Keratinocyte (primary cell): ENCODE measurements at regions not wholly inside any gene's neighbourhood (a gene's known extent, or its start where the extent isn't known, plus 50 kb on each side); places are given as distances from the start of the nearest gene placed in this dataset.

ENCODE experiments used
- DNase-seq: peaks from one replicate; pipeline ENCODE4 v3.0.0-alpha.2; 2011; ENCODE audit warnings: low read depth, missing footprints, low spot score
- FAIRE-seq: peaks from 2 replicates; lab custom pipeline; 2011; peaks lifted over from hg19 to GRCh38; lab: Jason Lieb, UNC
- H2AFZ ChIP-seq: 2 replicates; pipeline ENCODE4 v1.6.0; 2012; ENCODE audit warnings: low read length, control low read depth, inconsistent platforms; ENCODE audit not compliant: control insufficient read depth
- H3K27ac ChIP-seq: 2 replicates; pipeline ENCODE4 v1.5.1; 2011; ENCODE audit warnings: low read length; ENCODE audit not compliant: control insufficient read depth, insufficient read depth
- H3K27me3 ChIP-seq: 3 replicates; pipeline ENCODE4 v1.6.0; 2011; ENCODE audit warnings: low read length; ENCODE audit not compliant: control insufficient read depth, insufficient read depth; ENCODE audit errors: extremely low read depth
- H3K36me3 ChIP-seq, 2 experiments: 2 replicates in 1 of 2; 3 replicates in 1 of 2; pipeline ENCODE4 v1.5.1; 2011; ENCODE audit warnings: low read length in 2 of 2, mild to moderate bottlenecking in 1 of 2; ENCODE audit not compliant: control insufficient read depth in 2 of 2, insufficient read depth in 2 of 2; ENCODE audit errors: extremely low read depth in 1 of 2
- H3K4me1 ChIP-seq: 3 replicates; pipeline ENCODE4 v1.5.1; 2011; ENCODE audit warnings: low read length; ENCODE audit not compliant: control insufficient read depth, insufficient read depth; ENCODE audit errors: extremely low read depth
- H3K4me2 ChIP-seq: 3 replicates; pipeline ENCODE4 v1.6.0; 2011; ENCODE audit warnings: low read depth, low read length; ENCODE audit not compliant: control insufficient read depth, insufficient read depth; ENCODE audit errors: extremely low read depth
- H3K4me3 ChIP-seq, 3 experiments: fragments of 200-600 bp in 1 of 3; sonication (generic) in 1 of 3; 2 replicates in 2 of 3; 3 replicates in 1 of 3; pipeline ENCODE4 v1.5.1; 2011 to 2016; ENCODE audit warnings: low read length in 3 of 3, mild to moderate bottlenecking in 3 of 3, control low read depth in 2 of 3, inconsistent platforms in 1 of 3, low read depth in 1 of 3, mixed read lengths in 1 of 3, mixed run types in 1 of 3, moderate library complexity in 1 of 3; ENCODE audit not compliant: control insufficient read depth in 2 of 3, insufficient read depth in 2 of 3; ENCODE audit errors: extremely low read depth in 1 of 3
- H3K79me2 ChIP-seq: 2 replicates; pipeline ENCODE4 v1.6.0; 2012; ENCODE audit warnings: low read length; ENCODE audit not compliant: control insufficient read depth, insufficient read depth
- H3K9ac ChIP-seq: 3 replicates; pipeline ENCODE4 v1.6.0; 2011; ENCODE audit warnings: low read length; ENCODE audit not compliant: control insufficient read depth, insufficient read depth; ENCODE audit errors: extremely low read depth
- H3K9me1 ChIP-seq: 3 replicates; pipeline ENCODE4 v1.6.0; 2011; ENCODE audit warnings: low read length; ENCODE audit not compliant: control insufficient read depth, insufficient read depth; ENCODE audit errors: extremely low read depth
- H3K9me3 ChIP-seq: 2 replicates; pipeline ENCODE4 v1.5.1; 2012; ENCODE audit warnings: low read depth, low read length; ENCODE audit not compliant: control insufficient read depth
- H4K20me1 ChIP-seq: 3 replicates; pipeline ENCODE4 v1.6.0; 2011; ENCODE audit warnings: low read length; ENCODE audit not compliant: control insufficient read depth, insufficient read depth; ENCODE audit errors: extremely low read depth
- EZH2 ChIP-seq: IDR thresholded peaks from one replicate; pipeline ENCODE4 v1.6.1; 2012; ENCODE audit warnings: inconsistent platforms, mild to moderate bottlenecking, low read length, moderate library complexity
- dilution Hi-C: fragments of 300-500 bp; cut with MboI; formaldehyde crosslinking; loops from one replicate; pipeline ENCODE4 v1.7.0; 2020; ENCODE audit warnings: low sequenced_read_pairs; ENCODE audit not compliant: extremely low pct_ligation_motif_present
- TF ChIP-seq, protein P1 (sequence below), 3 experiments: IDR thresholded peaks in 1 of 3; conservative IDR thresholded peaks in 1 of 3; optimal IDR thresholded peaks in 1 of 3; 2 replicates in 2 of 3; 3 replicates in 1 of 3; pipeline versions ENCODE3 to v1.5.1; 2011; ENCODE audit warnings: low read length in 3 of 3, mild to moderate bottlenecking in 3 of 3, moderate library complexity in 2 of 3, control low read depth in 1 of 3, inconsistent platforms in 1 of 3; ENCODE audit not compliant: insufficient read depth in 2 of 3; ENCODE audit errors: extremely low read depth in 1 of 3

DNA sequence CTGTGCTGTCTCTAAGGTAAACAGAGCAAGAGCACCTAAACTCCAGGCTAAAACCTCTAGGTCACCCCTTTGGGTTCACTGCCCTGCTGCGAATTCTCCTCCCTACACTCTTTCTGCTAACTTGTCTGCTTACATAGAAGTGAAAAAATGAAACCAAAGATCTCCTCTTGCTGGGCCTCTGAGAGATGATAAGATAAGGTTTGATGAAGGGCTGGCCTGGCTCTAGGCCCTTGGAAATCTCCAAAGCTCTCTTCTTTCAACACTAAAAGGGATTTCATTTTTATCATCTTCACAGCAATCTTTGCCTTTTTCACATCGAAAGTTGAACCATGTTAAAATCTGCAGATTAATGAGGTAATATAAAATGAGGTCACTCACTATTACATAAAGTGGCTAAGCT lies 450.8 kb upstream of the TLE4 start:
- no peaks in the 10 kb centered on the region for H3K27me3 ChIP-seq
- DNase-seq = no peak
- no peaks in the 10 kb centered on the region for H3K36me3 ChIP-seq
- no peaks in the 10 kb centered on the region for H3K9me1 ChIP-seq
- no peaks in the 10 kb centered on the region for H4K20me1 ChIP-seq
- no peaks in the 10 kb centered on the region for H3K4me1 ChIP-seq
- H3K27ac ChIP-seq = no peak overlapping the region
- H3K4me3 ChIP-seq = no peak overlapping the region
- H3K9me3 ChIP-seq = no peaks in the 10 kb centered on the region
- no peak overlapping the region for H3K4me2 ChIP-seq
- FAIRE-seq = no peak
- no peak overlapping the region for H3K9ac ChIP-seq
- dilution Hi-C loops = no loop called here
- TF ChIP-seq, protein P1, sequence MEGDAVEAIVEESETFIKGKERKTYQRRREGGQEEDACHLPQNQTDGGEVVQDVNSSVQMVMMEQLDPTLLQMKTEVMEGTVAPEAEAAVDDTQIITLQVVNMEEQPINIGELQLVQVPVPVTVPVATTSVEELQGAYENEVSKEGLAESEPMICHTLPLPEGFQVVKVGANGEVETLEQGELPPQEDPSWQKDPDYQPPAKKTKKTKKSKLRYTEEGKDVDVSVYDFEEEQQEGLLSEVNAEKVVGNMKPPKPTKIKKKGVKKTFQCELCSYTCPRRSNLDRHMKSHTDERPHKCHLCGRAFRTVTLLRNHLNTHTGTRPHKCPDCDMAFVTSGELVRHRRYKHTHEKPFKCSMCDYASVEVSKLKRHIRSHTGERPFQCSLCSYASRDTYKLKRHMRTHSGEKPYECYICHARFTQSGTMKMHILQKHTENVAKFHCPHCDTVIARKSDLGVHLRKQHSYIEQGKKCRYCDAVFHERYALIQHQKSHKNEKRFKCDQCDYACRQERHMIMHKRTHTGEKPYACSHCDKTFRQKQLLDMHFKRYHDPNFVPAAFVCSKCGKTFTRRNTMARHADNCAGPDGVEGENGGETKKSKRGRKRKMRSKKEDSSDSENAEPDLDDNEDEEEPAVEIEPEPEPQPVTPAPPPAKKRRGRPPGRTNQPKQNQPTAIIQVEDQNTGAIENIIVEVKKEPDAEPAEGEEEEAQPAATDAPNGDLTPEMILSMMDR (optimal IDR thresholded peaks at IDR 0.05 in 1 of 3, IDR thresholded peaks at IDR 0.05 in 1 of 3, conservative IDR thresholded peaks at IDR 0.05 in 1 of 3; ENCODE audit: extremely low read depth in 1 of 3, insufficient read depth in 2 of 3, low read length in 3 of 3) = no peak
- no peak for TF ChIP-seq EZH2
- H2AFZ ChIP-seq = no peak overlapping the region
- no peaks in the 10 kb centered on the region for H3K79me2 ChIP-seq

DNA sequence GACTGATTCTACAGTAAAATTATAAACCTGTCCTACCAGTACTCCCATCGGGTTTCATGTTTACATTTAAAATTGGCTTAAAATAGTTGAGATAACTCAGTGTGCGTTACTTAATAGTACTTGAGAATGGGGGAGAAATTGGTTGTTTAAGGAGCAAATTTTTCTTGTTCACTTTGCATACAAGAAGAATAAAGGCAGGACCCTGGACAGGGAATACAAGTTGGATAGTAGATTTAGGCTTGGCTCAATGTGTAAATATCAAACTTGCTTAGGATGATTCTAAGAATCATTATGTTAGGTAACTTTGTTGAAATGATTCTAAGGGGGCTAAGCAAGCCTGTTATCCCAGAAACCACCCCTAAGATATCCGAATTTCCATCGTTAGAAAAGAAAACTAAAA lies 448.4 kb upstream of the TLE4 start:
- H3K4me1 ChIP-seq = no peaks in the 10 kb centered on the region
- no peaks in the 10 kb centered on the region for H3K9me3 ChIP-seq
- H3K9me1 ChIP-seq = no peaks in the 10 kb centered on the region
- TF ChIP-seq, protein P1 (optimal IDR thresholded peaks at IDR 0.05 in 1 of 3, IDR thresholded peaks at IDR 0.05 in 1 of 3, conservative IDR thresholded peaks at IDR 0.05 in 1 of 3; ENCODE audit: extremely low read depth in 1 of 3, insufficient read depth in 2 of 3, low read length in 3 of 3) = no peak
- TF ChIP-seq EZH2 = no peak
- no peaks in the 10 kb centered on the region for H3K79me2 ChIP-seq
- no peaks in the 10 kb centered on the region for H4K20me1 ChIP-seq
- H3K27ac ChIP-seq = no peak overlapping the region
- no peak overlapping the region for H3K9ac ChIP-seq
- H3K4me2 ChIP-seq = no peak overlapping the region
- no peak for FAIRE-seq
- no peak overlapping the region for H2AFZ ChIP-seq
- H3K27me3 ChIP-seq = no peaks in the 10 kb centered on the region
- dilution Hi-C loops = no loop called here
- H3K4me3 ChIP-seq = no peak overlapping the region
- H3K36me3 ChIP-seq = no peaks in the 10 kb centered on the region
- DNase-seq = no peak
